HUES48 (cell line): ENCODE measurements at regions not wholly inside any gene's neighbourhood (a gene's known extent, or its start where the extent isn't known, plus 50 kb on each side); places are given as distances from the start of the nearest gene placed in this dataset.
"Not testable (repeated sequence)": the region's sequence is repeated elsewhere in the genome, so short reads cannot be mapped to it uniquely, and the experiment has no call there.

Source experiments
- H3K27ac ChIP-seq: one replicate; pipeline ENCODE4 v1.7.0; 2013; ENCODE audit warnings: low read depth, low read length, inconsistent platforms
- H3K27me3 ChIP-seq: 2 replicates; pipeline ENCODE4 v1.6.1; 2013; ENCODE audit warnings: mild to moderate bottlenecking, low read length; ENCODE audit not compliant: control insufficient read depth, insufficient read depth
- H3K36me3 ChIP-seq: 2 replicates; pipeline ENCODE4 v1.6.1; 2013; ENCODE audit warnings: low read length; ENCODE audit not compliant: control insufficient read depth, insufficient read depth
- H3K4me1 ChIP-seq: 2 replicates; pipeline ENCODE4 v1.6.1; 2013; ENCODE audit warnings: mild to moderate bottlenecking, low read length; ENCODE audit not compliant: control insufficient read depth, insufficient read depth
- H3K4me3 ChIP-seq: 2 replicates; pipeline ENCODE4 v1.5.1; 2013; ENCODE audit warnings: mild to moderate bottlenecking, low read depth, low read length
- H3K9ac ChIP-seq: 2 replicates; pipeline ENCODE4 v1.6.1; 2013; ENCODE audit warnings: mild to moderate bottlenecking, low read depth, low read length, moderate library complexity
- H3K9me3 ChIP-seq: 2 replicates; pipeline ENCODE4 v1.6.1; 2013; ENCODE audit warnings: low read length; ENCODE audit not compliant: control insufficient read depth, insufficient read depth

GRCh38 chr13:48583859-48584311, 51.0 kb upstream of the RCBTB2 start:
- H3K4me1 ChIP-seq = peaks cover 11% of the 10 kb centered on the region
- no peak overlapping the region for H3K9ac ChIP-seq
- H3K4me3 ChIP-seq = no peak overlapping the region
- no peaks in the 10 kb centered on the region for H3K9me3 ChIP-seq
- H3K36me3 ChIP-seq = no peaks in the 10 kb centered on the region
- no peaks in the 10 kb centered on the region for H3K27me3 ChIP-seq
- H3K27ac ChIP-seq = no peak overlapping the region

- Histone ChIP-seq H3K4me1 (peaks cover 11% of the 10 kb centered on the region), H3K9ac (no peak overlapping the region), H3K9me3 (no peaks in the 10 kb centered on the region), H3K4me3 (no peak overlapping the region), H3K36me3 (no peaks in the 10 kb centered on the region), H3K27ac (peak overlapping the region; percentile 5), H3K27me3 (no peaks in the 10 kb centered on the region)
Observed at GRCh38 chr13:48585456-48585840, 52.6 kb upstream of the RCBTB2 start.

- peaks cover 13% of the 10 kb centered on the region for H3K4me1 ChIP-seq
- H3K27me3 ChIP-seq = no peaks in the 10 kb centered on the region
- H3K36me3 ChIP-seq = no peaks in the 10 kb centered on the region
- no peak overlapping the region for H3K9ac ChIP-seq
- H3K27ac ChIP-seq = no peak overlapping the region
- H3K9me3 ChIP-seq = peaks cover 7% of the 10 kb centered on the region; the same call in 1 of the 2 replicates
- H3K4me3 ChIP-seq = no peak overlapping the region
Observed at GRCh38 chr13:48586591-48587103, 53.8 kb upstream of the RCBTB2 start.

GRCh38 chr13:48588120-48588519, 55.2 kb upstream of the RCBTB2 start:
- Histone ChIP-seq H3K9me3 (peaks cover 7% of the 10 kb centered on the region; the same call in 1 of the 2 replicates), H3K9ac (no peak overlapping the region)

GRCh38 chr13:48590141-48590901, 57.4 kb upstream of the RCBTB2 start:
- no peaks in the 10 kb centered on the region for H3K36me3 ChIP-seq
- no peaks in the 10 kb centered on the region for H3K27me3 ChIP-seq
- H3K4me1 ChIP-seq = peaks cover 49% of the 10 kb centered on the region
- H3K4me3 ChIP-seq = no peak overlapping the region
- H3K27ac ChIP-seq = no peak overlapping the region
- H3K9me3 ChIP-seq = peaks cover 7% of the 10 kb centered on the region; the same call in 1 of the 2 replicates
- H3K9ac ChIP-seq = no peak overlapping the region

More at GRCh38 chr13:48588120-48588519, 55.2 kb upstream of the RCBTB2 start:
- Histone ChIP-seq H3K4me3 (no peak overlapping the region), H3K36me3 (no peaks in the 10 kb centered on the region), H3K27me3 (no peaks in the 10 kb centered on the region), H3K27ac (no peak overlapping the region), H3K4me1 (peaks cover 27% of the 10 kb centered on the region)

GRCh38 chr13:48591124-48591872, 58.4 kb upstream of the RCBTB2 start:
- not testable (repeated sequence) for H3K27ac ChIP-seq
- H3K4me1 ChIP-seq = peaks cover 46% of the 10 kb centered on the region

GRCh38 chr13:48591889-48592687, 59.2 kb upstream of the RCBTB2 start:
- Histone ChIP-seq H3K9ac (0 out of 2 replicates have a peak overlapping the region, but pooled peaks have one; percentile 12), H3K27me3 (no peaks in the 10 kb centered on the region), H3K36me3 (no peaks in the 10 kb centered on the region), H3K4me1 (peaks cover 41% of the 10 kb centered on the region), H3K4me3 (peak overlapping the region; percentile 30; the same call in 1 of the 2 replicates), H3K27ac (peak overlapping the region; percentile 35), H3K9me3 (peaks cover 7% of the 10 kb centered on the region; the same call in 1 of the 2 replicates)

More at GRCh38 chr13:48591124-48591872, 58.4 kb upstream of the RCBTB2 start:
- 0 out of 2 replicates have a peak overlapping the region, but pooled peaks have one; percentile 12 for H3K9ac ChIP-seq
- not testable (repeated sequence) for H3K9me3 ChIP-seq, H3K4me3 ChIP-seq, H3K27me3 ChIP-seq, H3K36me3 ChIP-seq

GRCh38 chr13:48592688-48593049, 59.8 kb upstream of the RCBTB2 start:
- Histone ChIP-seq H3K9me3 (peaks cover 7% of the 10 kb centered on the region; the same call in 1 of the 2 replicates), H3K27me3 (no peaks in the 10 kb centered on the region), H3K36me3 (no peaks in the 10 kb centered on the region), H3K4me1 (peaks cover 41% of the 10 kb centered on the region), H3K4me3 (0 out of 2 replicates have a peak overlapping the region, but pooled peaks have one; percentile 30), H3K27ac (peak overlapping the region; percentile 35), H3K9ac (no peak overlapping the region)

- peak overlapping the region; percentile 67 for H3K27ac ChIP-seq
- no peaks in the 10 kb centered on the region for H3K27me3 ChIP-seq
- no peak overlapping the region for H3K9ac ChIP-seq
Observed at GRCh38 chr13:48593536-48593935, 60.2 kb upstream of the CYSLTR2 start.

GRCh38 chr13:48594096-48594815, 59.5 kb upstream of the CYSLTR2 start:
- H3K4me1 ChIP-seq = peaks cover 41% of the 10 kb centered on the region
- no peaks in the 10 kb centered on the region for H3K36me3 ChIP-seq
- peak overlapping the region; percentile 14; the same call in 1 of the 2 replicates for H3K9ac ChIP-seq
- peak overlapping the region; percentile 67 for H3K27ac ChIP-seq
- H3K9me3 ChIP-seq = peaks cover 7% of the 10 kb centered on the region; the same call in 1 of the 2 replicates
- H3K27me3 ChIP-seq = no peaks in the 10 kb centered on the region
- peak overlapping the region; percentile 33 for H3K4me3 ChIP-seq

More at GRCh38 chr13:48593536-48593935, 60.2 kb upstream of the CYSLTR2 start:
- peaks cover 41% of the 10 kb centered on the region for H3K4me1 ChIP-seq
- H3K9me3 ChIP-seq = peaks cover 7% of the 10 kb centered on the region; the same call in 1 of the 2 replicates
- no peak overlapping the region for H3K4me3 ChIP-seq
- no peaks in the 10 kb centered on the region for H3K36me3 ChIP-seq
